HG02885 (cell line): ENCODE measurements at regions not wholly inside any gene's neighbourhood (a gene's known extent, or its start where the extent isn't known, plus 50 kb on each side); places are given as distances from the start of the nearest gene placed in this dataset.
"Not testable (repeated sequence)": the region's sequence is repeated elsewhere in the genome, so short reads cannot be mapped to it uniquely, and the experiment has no call there.

Source experiments
- ATAC-seq: cut with Tn5 transposase; IDR thresholded peaks from one replicate; pipeline ENCODE4 v1.9.1; 2021; ENCODE audit warnings: mild to moderate bottlenecking; ENCODE audit not compliant: unreplicated experiment, poor library complexity

DNA sequence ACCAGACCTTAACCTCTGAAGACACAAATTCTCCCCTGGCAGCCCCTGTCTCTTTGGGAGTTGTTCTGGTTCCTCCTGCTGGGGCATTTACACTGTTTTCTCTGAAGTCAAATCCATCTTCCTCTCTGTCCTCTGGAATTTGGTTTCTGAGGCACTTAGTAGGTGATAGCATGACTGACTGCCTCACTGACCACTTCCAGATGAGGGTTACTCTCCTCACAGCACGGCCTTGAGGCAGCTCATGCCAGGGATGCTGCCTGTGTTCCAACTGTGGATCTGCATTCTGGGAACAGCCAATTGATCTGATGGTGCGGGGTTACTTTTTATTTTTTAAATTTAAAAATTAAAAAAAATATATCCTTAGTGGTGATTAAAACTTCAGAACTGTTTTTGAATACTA is 140.9 kb upstream of the ROPN1 start:
- no peak for ATAC-seq

DNA sequence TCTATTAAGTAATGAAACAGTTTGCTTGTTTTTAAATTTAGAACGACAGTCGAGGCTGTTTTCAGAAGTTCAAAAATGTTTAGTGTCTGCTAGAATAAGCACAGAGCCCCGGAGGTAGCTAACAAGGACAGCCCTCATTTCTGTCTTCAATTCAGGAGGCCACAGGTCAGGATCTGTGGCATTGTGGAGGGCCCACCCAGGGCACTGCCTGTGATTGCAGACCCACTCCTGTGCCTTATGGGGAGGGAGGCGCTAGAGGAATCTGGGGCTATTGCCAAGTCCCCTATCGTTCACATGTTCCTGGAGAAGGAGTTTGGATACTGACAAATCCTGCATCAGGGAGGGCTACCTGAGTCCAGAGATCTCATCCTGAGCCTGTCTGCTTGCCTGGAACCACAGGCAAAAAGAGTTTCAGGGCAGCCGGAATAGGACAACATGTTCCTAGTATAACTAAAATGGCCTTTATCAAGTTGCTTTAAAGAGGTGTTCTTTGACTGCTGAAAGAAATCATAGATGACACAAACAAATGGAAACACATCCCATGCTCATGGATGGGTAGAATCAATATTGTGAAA is 141.5 kb upstream of the ROPN1 start:
- ATAC-seq = no peak

DNA sequence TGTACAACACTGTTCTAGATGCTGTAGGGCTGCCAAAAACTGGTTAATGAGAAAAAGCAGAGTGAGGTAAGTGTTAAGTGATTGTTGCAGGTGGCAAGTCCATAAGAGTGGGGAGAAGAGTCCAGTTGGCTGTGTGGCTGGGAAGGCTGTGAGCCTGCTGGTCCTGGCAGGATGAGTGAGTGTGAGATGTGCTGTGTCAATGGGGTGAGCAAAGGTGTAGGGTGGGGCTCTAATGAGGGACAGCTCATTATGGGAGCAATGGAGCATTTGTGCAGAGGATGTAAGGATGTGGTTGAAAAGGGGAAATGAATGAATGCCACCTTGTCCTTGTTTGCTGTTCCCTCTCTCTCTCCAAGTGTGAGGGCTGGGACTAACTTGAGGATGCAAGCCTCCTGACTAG is 145.3 kb upstream of the ROPN1 start:
- ATAC-seq = no peak

GRCh38 chr3:124138148-124138547 is 146.2 kb upstream of the ROPN1 start:
- no peak for ATAC-seq

GRCh38 chr3:124140746-124141145 is 148.8 kb upstream of the ROPN1 start:
- ATAC-seq = no peak

- ATAC-seq = no peak
Measured at GRCh38 chr3:124142389-124142970, 150.6 kb upstream of the ROPN1 start.

- no peak for ATAC-seq
Measured at GRCh38 chr3:124143047-124143446, 151.1 kb upstream of the ROPN1 start.

DNA sequence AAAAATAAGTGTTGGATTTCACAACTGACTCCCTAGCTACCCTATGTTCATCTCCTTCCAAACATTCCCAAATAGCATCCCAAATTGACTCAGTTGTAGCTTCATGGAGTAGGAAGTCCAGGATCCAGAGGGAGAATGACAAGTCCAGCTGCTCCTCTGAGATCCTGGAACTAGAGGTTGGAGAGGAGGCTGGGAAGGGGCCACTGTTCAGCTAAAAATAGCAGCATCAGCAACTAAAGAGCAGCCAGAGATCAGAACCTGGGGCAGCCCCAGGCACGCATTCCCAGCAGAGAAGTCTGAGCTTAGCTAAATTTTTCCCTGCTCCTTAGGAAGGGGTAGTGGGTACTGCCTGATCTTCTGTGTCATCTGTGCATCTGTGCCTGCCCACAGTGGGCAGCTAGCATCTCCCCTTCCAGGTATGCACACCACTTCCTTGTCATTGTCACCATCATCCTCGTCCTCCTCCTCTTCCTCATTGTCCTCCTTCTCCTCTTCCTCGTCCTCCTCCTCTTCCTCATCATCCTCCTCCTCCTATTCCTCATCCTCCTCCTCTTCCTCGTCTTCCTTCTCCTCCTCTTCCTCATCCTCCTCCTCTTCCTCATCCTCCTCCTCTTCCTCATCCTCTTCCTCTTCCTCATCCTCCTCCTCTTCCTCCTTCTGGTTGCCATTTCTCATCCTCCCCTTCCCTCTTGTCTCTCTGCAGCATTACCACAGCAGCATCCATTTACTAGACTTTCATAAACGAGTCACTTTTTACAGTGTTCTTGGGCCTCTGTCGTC is 152.3 kb upstream of the ROPN1 start:
- no peak for ATAC-seq

GRCh38 chr3:124147429-124147828 is 155.5 kb upstream of the ROPN1 start:
- no peak for ATAC-seq

- ATAC-seq = no peak
Measured at GRCh38 chr3:124147946-124148345, 156.0 kb upstream of the ROPN1 start.

DNA sequence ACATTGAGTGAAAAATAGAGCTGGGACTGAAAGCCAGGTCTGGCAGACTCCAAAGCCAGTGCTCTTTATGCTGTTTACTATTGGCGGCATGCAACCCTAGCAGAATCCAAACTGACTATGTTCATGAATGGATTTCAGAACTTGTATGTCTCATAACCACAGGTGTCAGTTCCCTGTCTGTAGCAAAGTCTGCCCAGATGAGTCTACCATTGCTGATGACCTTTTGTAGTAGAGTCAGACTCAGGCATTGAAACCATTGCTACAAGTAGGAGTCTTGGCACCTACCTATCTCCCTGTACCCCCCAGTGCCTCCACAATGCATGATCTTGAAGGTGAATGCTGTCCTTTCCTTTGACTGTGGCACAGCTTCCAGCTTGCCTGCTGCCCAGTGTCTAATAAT is 157.2 kb upstream of the ROPN1 start:
- ATAC-seq = no peak

GRCh38 chr3:124149771-124150170 is 157.8 kb upstream of the ROPN1 start:
- no peak for ATAC-seq

- ATAC-seq = not testable (repeated sequence)
Measured at GRCh38 chr3:124152891-124153290, 161.0 kb upstream of the ROPN1 start.

- ATAC-seq = no peak
Measured at GRCh38 chr3:124156866-124157712, 165.2 kb upstream of the ROPN1 start.

- no peak for ATAC-seq
Measured at GRCh38 chr3:124157748-124158147, 165.8 kb upstream of the ROPN1 start.

GRCh38 chr3:124158168-124158881 is 166.4 kb upstream of the ROPN1 start:
- ATAC-seq = no peak

GRCh38 chr3:124161448-124161847 is 169.5 kb upstream of the ROPN1 start:
- ATAC-seq = no peak

DNA sequence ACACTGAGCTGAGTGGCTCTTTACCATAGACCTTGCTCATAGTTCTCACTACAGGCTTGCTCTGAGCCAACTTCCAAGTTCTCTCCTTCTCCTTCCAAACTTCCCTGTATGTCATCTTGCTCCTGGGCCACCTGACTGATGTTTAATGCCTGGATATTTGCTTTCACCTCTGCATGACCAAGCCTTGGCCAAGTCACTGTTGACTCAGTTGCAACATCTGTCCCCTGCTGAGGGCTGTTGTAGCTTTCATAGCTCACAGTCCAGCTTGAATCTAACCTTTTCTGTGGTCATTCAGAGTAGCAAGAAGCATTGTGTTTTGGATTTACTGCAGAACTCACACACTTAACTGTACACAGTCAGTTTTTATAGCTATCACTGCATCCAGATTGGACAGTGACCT is 171.8 kb upstream of the ROPN1 start:
- ATAC-seq = no peak

DNA sequence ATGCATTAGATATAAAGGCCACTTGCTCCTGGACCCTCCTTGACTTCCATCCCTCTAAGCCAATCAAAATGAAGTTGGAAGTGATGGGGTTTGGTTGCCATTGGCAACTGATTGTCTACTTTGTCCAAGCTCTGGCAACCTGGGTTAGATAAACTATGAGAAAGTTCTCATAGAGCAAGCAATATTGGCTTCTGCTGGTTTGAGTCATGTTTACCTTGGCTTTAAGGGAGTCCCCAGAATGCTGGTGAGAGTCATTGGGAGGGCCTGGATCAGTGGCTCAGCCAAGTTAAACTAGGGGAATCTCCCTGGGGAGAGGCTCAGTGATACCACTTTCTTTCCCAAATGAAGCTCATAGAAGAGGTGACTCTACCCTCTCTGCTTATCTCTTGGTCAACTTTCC is 176.3 kb upstream of the ROPN1 start:
- ATAC-seq = no peak

DNA sequence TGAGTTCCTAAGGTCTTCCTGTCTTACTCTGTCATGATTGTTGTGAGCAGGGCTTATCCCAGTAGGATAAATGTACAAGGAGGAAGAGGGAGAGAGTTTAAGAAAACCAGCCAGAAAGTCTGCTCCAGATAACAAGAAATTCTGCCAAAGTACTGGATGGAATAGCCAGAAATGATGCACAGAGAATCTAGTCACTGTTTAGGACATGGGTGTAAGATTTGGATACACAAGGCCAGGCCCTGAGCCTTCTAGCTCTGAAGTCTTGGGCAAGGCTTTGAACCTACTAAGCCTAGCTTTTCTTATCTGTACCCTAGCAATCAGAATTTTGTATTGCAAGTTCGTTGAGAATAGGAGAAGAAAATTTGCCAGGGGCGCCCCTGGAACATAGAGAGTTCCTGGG is 180.4 kb upstream of the ROPN1 start:
- no peak for ATAC-seq
